Kidney (tissue), 13 donors: ENCODE measurements at regions not wholly inside any gene's neighbourhood (a gene's known extent, or its start where the extent isn't known, plus 50 kb on each side); places are given as distances from the start of the nearest gene placed in this dataset.

Experiments used
- DNase-seq, 5 donors: peaks; one replicate each; pipeline ENCODE4 v3.0.0-alpha.2; 2013 to 2020
- FAIRE-seq: peaks from 2 replicates; lab custom pipeline; 2012; peaks lifted over from hg19 to GRCh38; lab: Jason Lieb, UNC
- H3K27ac ChIP-seq, 2 donors: one replicate each; pipeline ENCODE4 v1.7.0; 2013; ENCODE audit warnings: low read depth in 2 of 2, low read length in 2 of 2, inconsistent platforms in 1 of 2
- H3K27me3 ChIP-seq: one replicate; pipeline ENCODE4 v1.7.1; 2013; ENCODE audit warnings: low read length, inconsistent platforms; ENCODE audit not compliant: control insufficient read depth, insufficient read depth
- H3K36me3 ChIP-seq, 3 donors: one replicate each; pipeline versions ENCODE4 v1.7.0 to v1.7.1; 2013; ENCODE audit warnings: low read length in 3 of 3, control low read depth in 1 of 3, inconsistent platforms in 1 of 3; ENCODE audit not compliant: insufficient read depth in 3 of 3, control insufficient read depth in 2 of 3
- H3K4me1 ChIP-seq, 3 donors: one replicate each; pipeline versions ENCODE4 v1.7.0 to v1.7.1; 2013; ENCODE audit warnings: low read length in 3 of 3, inconsistent platforms in 1 of 3, low read depth in 1 of 3; ENCODE audit not compliant: control insufficient read depth in 2 of 3, insufficient read depth in 2 of 3
- H3K4me3 ChIP-seq, 3 donors: one replicate each; pipeline versions ENCODE4 v1.7.0 to v1.8.1; 2013; ENCODE audit warnings: low read length in 3 of 3, control low read depth in 1 of 3, inconsistent platforms in 1 of 3
- H3K9ac ChIP-seq, 3 donors: one replicate each; pipeline versions ENCODE4 v1.7.0 to v1.7.1; 2013; ENCODE audit warnings: low read length in 3 of 3, control low read depth in 1 of 3, inconsistent platforms in 1 of 3
- H3K9me3 ChIP-seq, 3 donors: one replicate each; pipeline versions ENCODE4 v1.7.0 to v1.7.1; 2013; ENCODE audit warnings: low read length in 3 of 3, control low read depth in 1 of 3, inconsistent platforms in 1 of 3; ENCODE audit not compliant: control insufficient read depth in 2 of 3, insufficient read depth in 1 of 3
- CTCF ChIP-seq: IDR thresholded peaks from 3 replicates; pipeline ENCODE4 v1.5.1; 2012; ENCODE audit warnings: mild to moderate bottlenecking, moderate library complexity, borderline replicate concordance; ENCODE audit not compliant: insufficient read depth; ENCODE audit errors: extremely low read depth
- intact Hi-C: fragments of 100-400 bp; cut with DNase I; formaldehyde crosslinking; loops from one replicate; pipeline ENCODE4 v1.11.1; 2022
- donor health status: control.
- donor health status: control.
- donor health status: control.
- donor health status: control.
- donor health status: control.
- donor health status: DM: yes; HTN: yes; CAD: no.
- donor health status: Normal renal cell carcinoma (clear cell type).

GRCh38 chr9:102862478-102862877 is 132.7 kb upstream of the CYLC2 start:
- no peaks in the 10 kb centered on the region for H3K4me1 ChIP-seq
- H3K27me3 ChIP-seq: no peaks in the 10 kb centered on the region
- H3K9me3 ChIP-seq: no peaks in the 10 kb centered on the region
- H3K9ac ChIP-seq: no peak overlapping the region
- no peak for TF ChIP-seq CTCF
- no peak overlapping the region for H3K27ac ChIP-seq
- no peak overlapping the region for H3K4me3 ChIP-seq
- H3K36me3 ChIP-seq: no peaks in the 10 kb centered on the region
- no peak for DNase-seq
- intact Hi-C loops: no loop called here
- no peak for FAIRE-seq

- H3K4me3 ChIP-seq: no peak overlapping the region
- H3K9me3 ChIP-seq: no peaks in the 10 kb centered on the region
- no peaks in the 10 kb centered on the region for H3K4me1 ChIP-seq
- intact Hi-C loops: no loop called here
- no peak for FAIRE-seq
- H3K9ac ChIP-seq: no peak overlapping the region
- no peaks in the 10 kb centered on the region for H3K36me3 ChIP-seq
- no peaks in the 10 kb centered on the region for H3K27me3 ChIP-seq
- H3K27ac ChIP-seq: no peak overlapping the region
- no peak for DNase-seq
- TF ChIP-seq CTCF: no peak
Observed at GRCh38 chr9:102855641-102856040, 139.5 kb upstream of the CYLC2 start.

- H3K4me1 ChIP-seq: peaks cover 0 to 11% (median 0%) of the 10 kb centered on the region in 3 donors
- no peaks in the 10 kb centered on the region for H3K9me3 ChIP-seq
- no peaks in the 10 kb centered on the region for H3K36me3 ChIP-seq
- H3K27me3 ChIP-seq: no peaks in the 10 kb centered on the region
- TF ChIP-seq CTCF: no peak
- H3K4me3 ChIP-seq: no peak overlapping the region
- no peak overlapping the region for H3K27ac ChIP-seq
- DNase-seq (no peak), FAIRE-seq (no peak)
- intact Hi-C loops: no loop called here
- H3K9ac ChIP-seq: no peak overlapping the region
Observed at GRCh38 chr9:102845827-102846371, 149.2 kb upstream of the CYLC2 start.

GRCh38 chr9:102844716-102845115 is 150.4 kb upstream of the CYLC2 start:
- no peak for DNase-seq
- no peak for TF ChIP-seq CTCF
- intact Hi-C loops: no loop called here

More at GRCh38 chr9:102844716-102845115, 150.4 kb upstream of the CYLC2 start:
- peaks cover 0 to 13% (median 0%) of the 10 kb centered on the region in 3 donors for H3K4me1 ChIP-seq
- H3K36me3 ChIP-seq: no peaks in the 10 kb centered on the region
- no peak for FAIRE-seq
- no peak overlapping the region for H3K4me3 ChIP-seq
- H3K9me3 ChIP-seq: no peaks in the 10 kb centered on the region
- H3K27me3 ChIP-seq: no peaks in the 10 kb centered on the region
- H3K27ac ChIP-seq: no peak overlapping the region
- no peak overlapping the region for H3K9ac ChIP-seq
